Brain microvascular endothelial cell (primary cell): ENCODE measurements at regions not wholly inside any gene's neighbourhood (a gene's known extent, or its start where the extent isn't known, plus 50 kb on each side); places are given as distances from the start of the nearest gene placed in this dataset.

Experiments
- DNase-seq: peaks from one replicate; pipeline ENCODE4 v3.0.0-alpha.2; 2020
- H3K27ac ChIP-seq: fragments of 250-450 bp; sonication (Bioruptor Pico); 2 replicates; pipeline ENCODE4 v1.5.1; 2020; ENCODE audit warnings: mild to moderate bottlenecking, moderate library complexity
- H3K27me3 ChIP-seq: fragments of 250-450 bp; sonication (Bioruptor Pico); replicated peaks from 2 replicates; pipeline ENCODE4 v1.5.1; 2020; ENCODE audit warnings: mild to moderate bottlenecking
- H3K36me3 ChIP-seq: fragments of 250-450 bp; sonication (Bioruptor Pico); replicated peaks from 2 replicates; pipeline ENCODE4 v1.5.1; 2020; ENCODE audit warnings: mild to moderate bottlenecking
- H3K4me3 ChIP-seq: 2 replicates; pipeline ENCODE4 v1.5.1; 2011; ENCODE audit warnings: low read depth, mild to moderate bottlenecking, control low read depth, low read length, moderate library complexity
- in situ Hi-C: cut with HindIII; loops from 2 replicates; pipeline ENCODE4 v1.10.0; 2017; ENCODE audit warnings: low sequenced_read_pairs, low pct_ligation_motif_present
- TF ChIP-seq, protein P1 (sequence below): IDR thresholded peaks from 2 replicates; pipeline ENCODE4 v1.5.1; 2011; ENCODE audit warnings: low read depth, mild to moderate bottlenecking, moderate library complexity, low read length, control low read depth, inconsistent platforms; ENCODE audit errors: missing control alignments

DNA sequence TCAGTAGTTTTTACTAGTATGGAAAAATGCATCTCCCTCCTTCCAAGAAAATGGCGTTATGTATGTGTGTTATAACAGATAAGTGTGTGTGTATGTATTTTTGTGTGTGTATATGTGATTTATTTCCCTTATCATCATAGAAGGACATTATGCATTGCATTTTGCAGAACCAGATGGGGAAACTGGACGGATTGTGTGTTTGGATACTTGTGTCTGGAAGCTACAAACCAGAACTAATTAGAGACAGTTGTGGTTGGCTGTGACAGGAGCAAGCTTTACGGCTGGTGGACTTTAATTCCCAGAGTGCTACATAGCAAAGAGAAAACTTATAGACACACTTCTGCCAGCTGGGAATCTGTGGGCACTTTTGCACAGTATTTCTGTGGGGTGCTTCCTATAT is 162.5 kb downstream of the RWDD3 start:
- in situ Hi-C loops: no loop called here

DNA sequence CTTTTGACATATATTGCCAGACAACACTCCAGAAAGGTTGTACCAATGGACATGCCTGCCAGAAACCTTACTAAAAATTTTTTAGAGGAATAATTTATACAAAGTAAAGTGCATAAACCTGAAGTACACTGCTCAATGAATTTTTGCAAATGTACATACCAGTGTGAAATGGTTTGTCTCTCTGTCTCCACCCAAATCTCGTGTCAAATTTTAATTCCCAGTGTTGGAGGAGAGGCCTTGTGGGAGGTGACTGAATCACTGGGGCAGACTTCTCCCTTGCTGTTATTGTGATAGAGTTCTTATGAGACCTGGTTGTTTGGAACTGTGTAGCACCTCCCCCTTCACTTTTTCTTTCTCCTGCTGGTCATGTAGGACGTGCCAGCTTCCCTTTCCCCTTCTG is 168.8 kb downstream of the RWDD3 start:
- no peak for DNase-seq
- in situ Hi-C loops: no loop called here
- Histone ChIP-seq H3K4me3 (no peak overlapping the region), H3K27me3 (no peaks in the 10 kb centered on the region), H3K36me3 (no peaks in the 10 kb centered on the region), H3K27ac (no peak overlapping the region)
- TF ChIP-seq, protein P1, sequence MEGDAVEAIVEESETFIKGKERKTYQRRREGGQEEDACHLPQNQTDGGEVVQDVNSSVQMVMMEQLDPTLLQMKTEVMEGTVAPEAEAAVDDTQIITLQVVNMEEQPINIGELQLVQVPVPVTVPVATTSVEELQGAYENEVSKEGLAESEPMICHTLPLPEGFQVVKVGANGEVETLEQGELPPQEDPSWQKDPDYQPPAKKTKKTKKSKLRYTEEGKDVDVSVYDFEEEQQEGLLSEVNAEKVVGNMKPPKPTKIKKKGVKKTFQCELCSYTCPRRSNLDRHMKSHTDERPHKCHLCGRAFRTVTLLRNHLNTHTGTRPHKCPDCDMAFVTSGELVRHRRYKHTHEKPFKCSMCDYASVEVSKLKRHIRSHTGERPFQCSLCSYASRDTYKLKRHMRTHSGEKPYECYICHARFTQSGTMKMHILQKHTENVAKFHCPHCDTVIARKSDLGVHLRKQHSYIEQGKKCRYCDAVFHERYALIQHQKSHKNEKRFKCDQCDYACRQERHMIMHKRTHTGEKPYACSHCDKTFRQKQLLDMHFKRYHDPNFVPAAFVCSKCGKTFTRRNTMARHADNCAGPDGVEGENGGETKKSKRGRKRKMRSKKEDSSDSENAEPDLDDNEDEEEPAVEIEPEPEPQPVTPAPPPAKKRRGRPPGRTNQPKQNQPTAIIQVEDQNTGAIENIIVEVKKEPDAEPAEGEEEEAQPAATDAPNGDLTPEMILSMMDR: no peak

More for the DNA sequence above, 162.5 kb downstream of the RWDD3 start:
- DNase-seq: no peak
- no peak overlapping the region for H3K27ac ChIP-seq
- H3K4me3 ChIP-seq: no peak overlapping the region
- TF ChIP-seq, protein P1: no peak
- no peaks in the 10 kb centered on the region for H3K27me3 ChIP-seq
- no peaks in the 10 kb centered on the region for H3K36me3 ChIP-seq

DNA sequence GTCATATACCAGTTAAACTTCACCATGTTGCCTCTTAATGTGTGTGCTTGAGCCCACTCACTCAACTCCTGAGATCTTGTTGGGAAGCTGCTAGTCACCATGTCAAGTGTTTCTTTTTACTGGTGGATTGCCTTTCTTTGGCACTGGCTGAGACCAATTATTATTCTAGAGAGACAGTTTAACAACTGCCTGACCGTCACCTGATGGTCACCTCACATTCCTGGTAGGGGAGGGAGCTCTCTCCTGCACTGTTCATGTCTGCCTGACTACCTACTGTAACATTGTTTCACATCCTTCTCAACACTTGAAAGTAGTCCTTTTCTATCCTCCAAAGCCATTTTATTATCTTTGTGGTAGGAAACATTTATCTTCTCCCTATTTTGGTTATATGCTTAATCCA is 172.3 kb downstream of the RWDD3 start:
- Histone ChIP-seq H3K4me3 (no peak overlapping the region), H3K36me3 (no peaks in the 10 kb centered on the region), H3K27ac (no peak overlapping the region), H3K27me3 (no peaks in the 10 kb centered on the region)
- no peak for DNase-seq
- in situ Hi-C loops: no loop called here
- TF ChIP-seq, protein P1: no peak

DNA sequence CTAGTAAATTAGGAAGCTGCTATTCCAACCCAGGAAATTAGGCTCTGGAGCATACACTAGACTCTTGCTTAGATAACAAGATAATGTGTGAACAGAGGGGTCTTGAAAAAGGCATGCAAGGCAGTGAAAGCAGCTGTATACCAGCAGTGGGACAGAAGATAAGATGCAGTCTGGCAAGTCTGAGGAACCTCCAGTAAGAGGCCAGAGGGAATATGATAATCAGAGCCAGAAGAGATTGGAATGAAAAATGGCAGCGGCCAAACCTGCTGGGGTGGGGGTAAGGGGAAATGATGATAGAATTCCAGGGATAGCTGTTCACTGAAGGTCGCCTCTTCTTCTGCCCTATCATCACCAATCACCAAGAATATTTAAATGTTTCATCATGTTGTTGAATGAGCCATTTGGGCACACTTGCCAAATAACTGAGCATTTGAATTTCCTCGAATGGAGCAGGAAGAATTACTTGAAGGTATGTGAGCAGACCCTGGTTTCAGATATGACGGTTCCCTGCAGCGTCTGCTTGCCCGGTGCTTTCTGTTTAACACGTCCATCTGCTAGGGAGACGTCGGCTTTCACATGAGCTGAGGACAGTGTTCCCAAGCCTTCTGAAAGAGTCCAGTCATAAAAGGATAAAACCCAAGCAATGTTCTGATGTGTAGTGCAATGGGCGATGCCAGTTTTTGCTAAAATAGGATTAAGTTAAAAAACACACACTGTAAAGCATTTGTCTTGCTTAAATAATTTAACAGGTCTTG is 173.3 kb downstream of the RWDD3 start:
- in situ Hi-C loops: no loop called here
- Histone ChIP-seq H3K36me3 (no peaks in the 10 kb centered on the region), H3K4me3 (no peak overlapping the region), H3K27ac (no peak overlapping the region), H3K27me3 (no peaks in the 10 kb centered on the region)
- DNase-seq: no peak
- TF ChIP-seq, protein P1: no peak

DNA sequence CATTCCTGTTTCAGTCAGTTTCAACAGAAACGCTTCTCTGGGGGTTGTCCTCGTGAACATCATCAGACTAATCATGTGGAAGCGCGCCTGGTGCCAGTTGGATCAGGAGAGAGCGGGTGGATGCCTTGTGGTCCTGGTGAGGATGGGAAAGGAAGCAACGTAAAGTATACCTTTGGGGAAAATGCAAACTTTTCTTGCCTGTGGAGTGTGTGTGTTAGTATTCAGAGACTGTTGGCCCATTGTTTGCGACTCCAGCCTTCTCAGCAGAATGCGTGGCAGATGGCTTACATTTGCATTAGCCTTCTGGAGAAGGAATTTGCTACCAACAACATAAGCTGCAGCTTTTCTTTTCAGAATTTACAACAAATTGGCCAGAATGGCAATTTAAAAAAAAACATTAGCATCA is 173.9 kb downstream of the RWDD3 start:
- H3K4me3 ChIP-seq: no peak overlapping the region
- H3K27me3 ChIP-seq: no peaks in the 10 kb centered on the region
- TF ChIP-seq, protein P1: no peak
- no peaks in the 10 kb centered on the region for H3K36me3 ChIP-seq
- in situ Hi-C loops: no loop called here
- DNase-seq: no peak
- H3K27ac ChIP-seq: no peak overlapping the region
